Ishikawa (cell line): ENCODE measurements at regions not wholly inside any gene's neighbourhood (a gene's known extent, or its start where the extent isn't known, plus 50 kb on each side); places are given as distances from the start of the nearest gene placed in this dataset.

ENCODE experiments used
- CEBPB ChIP-seq: IDR thresholded peaks from 2 replicates; pipeline ENCODE4 v1.6.1; 2012
- CREB1 ChIP-seq: IDR thresholded peaks from 2 replicates; pipeline ENCODE4 v1.6.1; 2012; ENCODE audit warnings: low read depth
- EGR1 ChIP-seq: IDR thresholded peaks from 2 replicates; pipeline ENCODE4 v1.6.1; 2012
- EP300 ChIP-seq: IDR thresholded peaks from 2 replicates; pipeline ENCODE4 v1.6.1; 2012; ENCODE audit warnings: borderline replicate concordance
- FOXM1 ChIP-seq: IDR thresholded peaks from 2 replicates; pipeline ENCODE4 v1.6.1; 2012; ENCODE audit warnings: low read depth, borderline replicate concordance
- NFIC ChIP-seq: IDR thresholded peaks from 2 replicates; pipeline ENCODE4 v1.6.1; 2012
- RAD21 ChIP-seq: IDR thresholded peaks from 2 replicates; pipeline ENCODE4 v1.6.1; 2012; ENCODE audit warnings: low read depth
- REST ChIP-seq: IDR thresholded peaks from 2 replicates; pipeline ENCODE4 v1.6.1; 2012; ENCODE audit warnings: low read depth, mild to moderate bottlenecking
- TAF1 ChIP-seq: IDR thresholded peaks from 2 replicates; pipeline ENCODE4 v1.6.1; 2012; ENCODE audit warnings: low read depth, mild to moderate bottlenecking
- TCF12 ChIP-seq: IDR thresholded peaks from 2 replicates; pipeline ENCODE4 v1.6.1; 2012; ENCODE audit warnings: low read depth
- TEAD4 ChIP-seq: IDR thresholded peaks from 2 replicates; pipeline ENCODE4 v1.6.1; 2012
- USF1 ChIP-seq: IDR thresholded peaks from 2 replicates; pipeline ENCODE4 v1.6.1; 2012
- YY1 ChIP-seq: IDR thresholded peaks from 2 replicates; pipeline ENCODE4 v1.6.1; 2012; ENCODE audit warnings: low read depth
- ZBTB7A ChIP-seq: IDR thresholded peaks from 2 replicates; pipeline ENCODE4 v1.6.1; 2012; ENCODE audit warnings: low read depth
- TF ChIP-seq, protein P1 (sequence below): IDR thresholded peaks from 2 replicates; pipeline ENCODE4 v1.6.1; 2012

DNA sequence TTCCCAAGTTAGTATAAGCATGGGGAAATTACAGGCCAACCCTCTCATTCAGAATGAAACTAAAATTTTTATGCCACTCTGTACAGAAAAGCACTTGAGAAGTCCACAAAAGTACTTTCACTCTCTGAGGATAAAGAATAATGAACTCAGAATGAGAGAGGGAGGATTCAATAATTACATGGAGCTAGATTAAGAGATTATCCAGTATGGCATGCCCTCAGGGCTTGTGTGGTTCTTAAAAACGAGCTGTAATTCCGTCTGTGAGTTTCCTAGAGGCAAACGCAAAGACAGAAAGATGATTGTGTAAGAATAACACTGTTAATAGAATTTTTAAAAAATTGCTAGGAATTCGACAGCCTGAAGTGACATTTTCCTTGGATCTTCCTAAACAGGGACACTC lies 126.8 kb upstream of the PTCH1 start:
- TF ChIP-seq FOXM1 (no peak), CREB1 (no peak), TCF12 (no peak), YY1 (no peak), CEBPB (no peak), USF1 (no peak), NFIC (no peak), REST (no peak), EP300 (no peak), RAD21 (no peak), TEAD4 (no peak), ZBTB7A (no peak), TAF1 (no peak), EGR1 (no peak)
- TF ChIP-seq, protein P1, sequence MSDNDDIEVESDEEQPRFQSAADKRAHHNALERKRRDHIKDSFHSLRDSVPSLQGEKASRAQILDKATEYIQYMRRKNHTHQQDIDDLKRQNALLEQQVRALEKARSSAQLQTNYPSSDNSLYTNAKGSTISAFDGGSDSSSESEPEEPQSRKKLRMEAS: no peak

GRCh38 chr9:95642189-95642588 lies 125.4 kb upstream of the PTCH1 start:
- TF ChIP-seq RAD21: no peak
- no peak for TF ChIP-seq TAF1
- no peak for TF ChIP-seq NFIC

DNA sequence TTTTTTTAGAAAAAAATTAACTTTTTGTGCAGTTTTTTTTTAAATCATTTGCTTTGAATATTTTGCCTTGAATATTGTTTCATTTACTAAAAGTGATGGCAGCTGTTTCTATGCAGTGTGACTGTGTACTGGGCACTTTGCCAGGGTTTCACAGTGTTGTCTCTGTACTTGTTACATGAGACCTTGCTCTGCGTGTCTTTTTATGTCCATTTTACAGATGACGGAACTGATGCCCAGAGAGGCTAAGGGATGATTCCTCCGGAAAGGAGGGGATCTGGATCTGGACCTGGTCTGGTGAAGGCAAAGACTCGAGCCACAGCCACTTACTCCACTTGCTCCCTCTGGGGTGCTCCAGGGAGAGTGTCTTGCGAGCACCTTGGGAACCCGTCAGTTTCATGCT lies 124.8 kb upstream of the PTCH1 start:
- TF ChIP-seq ZBTB7A (no peak), EGR1 (no peak), TAF1 (no peak), USF1 (no peak), TEAD4 (no peak), RAD21 (no peak), EP300 (no peak), CREB1 (no peak), CEBPB (no peak), REST (no peak), YY1 (no peak), FOXM1 (no peak), NFIC (no peak), TCF12 (no peak)
- TF ChIP-seq, protein P1: no peak

DNA sequence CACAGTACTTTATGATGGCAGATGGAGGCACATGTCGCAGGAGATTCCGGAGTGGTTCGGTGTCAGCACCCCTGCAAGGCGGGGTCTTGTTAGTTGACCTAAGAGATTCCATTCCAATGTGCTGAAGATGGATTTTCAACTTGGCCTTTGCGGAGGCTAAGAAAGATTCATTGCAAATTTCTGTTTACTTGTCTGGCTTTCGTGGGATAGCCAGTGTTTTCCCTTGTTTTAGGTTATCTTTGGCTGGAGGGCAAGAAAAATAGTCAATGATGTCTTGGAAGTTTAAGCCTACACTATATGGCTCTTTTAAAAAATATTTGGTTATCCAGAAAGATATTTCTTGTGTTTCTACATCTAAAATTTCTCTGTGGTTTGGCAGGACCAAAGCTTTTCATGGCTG lies 123.6 kb upstream of the PTCH1 start:
- no peak for TF ChIP-seq FOXM1
- TF ChIP-seq TAF1: no peak
- TF ChIP-seq REST: no peak
- no peak for TF ChIP-seq RAD21
- no peak for TF ChIP-seq CREB1
- no peak for TF ChIP-seq USF1
- TF ChIP-seq NFIC: no peak
- TF ChIP-seq, protein P1: no peak
- no peak for TF ChIP-seq CEBPB
- TF ChIP-seq ZBTB7A: no peak
- TF ChIP-seq TCF12: no peak
- TF ChIP-seq EP300: no peak
- TF ChIP-seq YY1: no peak
- no peak for TF ChIP-seq EGR1
- no peak for TF ChIP-seq TEAD4
